ENCODE measurements at regions not wholly inside any gene's neighbourhood (a gene's known extent, or its start where the extent isn't known, plus 50 kb on each side); places are given as distances from the start of the nearest gene placed in this dataset.
"Not testable (repeated sequence)": the region's sequence is repeated elsewhere in the genome, so short reads cannot be mapped to it uniquely, and the experiment has no call there.

- TF ChIP-seq CTCF, POLR2A (IDR thresholded peaks at IDR 0.05): not testable (repeated sequence)
These were observed 152.8 kb downstream of the LIPI start for GRCh38 chr21:14057841-14058481.

Data from heart left ventricle (tissue), 13 donors.